ENCODE measurements at regions not wholly inside any gene's neighbourhood (a gene's known extent, or its start where the extent isn't known, plus 50 kb on each side); places are given as distances from the start of the nearest gene placed in this dataset.

DNA sequence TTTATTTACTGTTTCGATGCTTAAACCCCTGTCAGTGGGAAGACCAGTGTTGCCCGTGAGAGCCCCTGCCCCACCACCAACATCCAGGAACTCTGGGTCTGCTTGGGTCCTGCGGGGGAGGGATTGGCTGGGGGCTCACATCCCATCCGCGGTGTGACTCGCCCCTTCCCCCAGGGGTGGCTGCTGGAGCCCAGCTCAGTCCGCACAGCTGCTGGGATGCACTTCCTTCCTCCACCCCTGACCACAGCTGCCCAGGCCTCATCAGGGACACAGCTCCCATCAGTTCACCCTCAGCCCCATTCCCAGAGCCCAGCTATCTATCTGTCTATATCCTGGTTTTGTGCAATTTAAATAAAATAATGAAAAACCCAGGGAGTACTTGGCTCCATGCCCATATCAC, 54.5 kb downstream of the JAKMIP3 start:
- Histone ChIP-seq H3K79me2 (ENCODE audit: control insufficient read depth, insufficient read depth, low read length) (no peaks in the 10 kb centered on the region), H4K20me1 (ENCODE audit: control insufficient read depth, insufficient read depth, low read length, poor library complexity, severe bottlenecking) (no peaks in the 10 kb centered on the region), H2AFZ (ENCODE audit: insufficient read depth, low read depth, low read length, poor library complexity, severe bottlenecking) (no peak overlapping the region), H3K9me3 (ENCODE audit: control extremely low read depth in 1 of 3, control insufficient read depth in 2 of 3, insufficient read depth in 1 of 3, low read length in 2 of 3) (peaks cover 0 to 5% (median 0%) of the 10 kb centered on the region in 3 donors), H3K27me3 (replicated peaks in 1 of 4; ENCODE audit: control extremely low read depth in 1 of 4, control insufficient read depth in 3 of 4, insufficient read depth in 4 of 4, low read length in 3 of 4) (no peaks in the 10 kb centered on the region), H3K4me3 (ENCODE audit: control extremely low read depth in 1 of 5, extremely low read depth in 1 of 5, insufficient read depth in 1 of 5, low read depth in 2 of 5, low read length in 4 of 5) (no peak overlapping the region), H3K27ac (ENCODE audit: low read length in 2 of 2) (no peak overlapping the region), H3K4me2 (replicated peaks; ENCODE audit: low read depth, low read length, poor library complexity, severe bottlenecking) (no peak overlapping the region), H3K4me1 (ENCODE audit: control insufficient read depth in 2 of 2, insufficient read depth in 2 of 2, low read length in 2 of 2) (no peaks in the 10 kb centered on the region), H3K36me3 (replicated peaks in 1 of 2; ENCODE audit: control extremely low read depth in 1 of 2, control insufficient read depth in 1 of 2, extremely low read depth in 1 of 2, insufficient read depth in 2 of 2, low read length in 1 of 2) (no peaks in the 10 kb centered on the region), H3K9ac (ENCODE audit: low read length) (no peak overlapping the region)
- 47% methylated on average over 5 of the region's 7 CpGs for WGBS (ENCODE audit: insufficient coverage)
- H3K27me3 Mint-ChIP-seq, result no peaks in the 10 kb centered on the region
- H3K4me3 Mint-ChIP-seq, result no peak overlapping the region
- DNase-seq, result no peak
- ChIA-PET POLR2A (no interaction called here), CTCF (no interaction called here)
- no peak for ATAC-seq (ENCODE audit: low read depth)
- TF ChIP-seq, protein P1, sequence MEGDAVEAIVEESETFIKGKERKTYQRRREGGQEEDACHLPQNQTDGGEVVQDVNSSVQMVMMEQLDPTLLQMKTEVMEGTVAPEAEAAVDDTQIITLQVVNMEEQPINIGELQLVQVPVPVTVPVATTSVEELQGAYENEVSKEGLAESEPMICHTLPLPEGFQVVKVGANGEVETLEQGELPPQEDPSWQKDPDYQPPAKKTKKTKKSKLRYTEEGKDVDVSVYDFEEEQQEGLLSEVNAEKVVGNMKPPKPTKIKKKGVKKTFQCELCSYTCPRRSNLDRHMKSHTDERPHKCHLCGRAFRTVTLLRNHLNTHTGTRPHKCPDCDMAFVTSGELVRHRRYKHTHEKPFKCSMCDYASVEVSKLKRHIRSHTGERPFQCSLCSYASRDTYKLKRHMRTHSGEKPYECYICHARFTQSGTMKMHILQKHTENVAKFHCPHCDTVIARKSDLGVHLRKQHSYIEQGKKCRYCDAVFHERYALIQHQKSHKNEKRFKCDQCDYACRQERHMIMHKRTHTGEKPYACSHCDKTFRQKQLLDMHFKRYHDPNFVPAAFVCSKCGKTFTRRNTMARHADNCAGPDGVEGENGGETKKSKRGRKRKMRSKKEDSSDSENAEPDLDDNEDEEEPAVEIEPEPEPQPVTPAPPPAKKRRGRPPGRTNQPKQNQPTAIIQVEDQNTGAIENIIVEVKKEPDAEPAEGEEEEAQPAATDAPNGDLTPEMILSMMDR (IDR thresholded peaks at IDR 0.05), result no peak
- no peak for TF ChIP-seq EZH2 (IDR thresholded peaks at IDR 0.05; ENCODE audit: borderline replicate concordance, insufficient read depth, low read depth, low read length, poor library complexity, severe bottlenecking)
- intact Hi-C loops (cut with micrococcal nuclease), result no loop called here
- no peaks in the 10 kb centered on the region for H3K9me3 Mint-ChIP-seq (ENCODE audit: insufficient read depth)
- no peak overlapping the region for H3K27ac Mint-ChIP-seq
- no peaks in the 10 kb centered on the region for H3K4me1 Mint-ChIP-seq

DNA sequence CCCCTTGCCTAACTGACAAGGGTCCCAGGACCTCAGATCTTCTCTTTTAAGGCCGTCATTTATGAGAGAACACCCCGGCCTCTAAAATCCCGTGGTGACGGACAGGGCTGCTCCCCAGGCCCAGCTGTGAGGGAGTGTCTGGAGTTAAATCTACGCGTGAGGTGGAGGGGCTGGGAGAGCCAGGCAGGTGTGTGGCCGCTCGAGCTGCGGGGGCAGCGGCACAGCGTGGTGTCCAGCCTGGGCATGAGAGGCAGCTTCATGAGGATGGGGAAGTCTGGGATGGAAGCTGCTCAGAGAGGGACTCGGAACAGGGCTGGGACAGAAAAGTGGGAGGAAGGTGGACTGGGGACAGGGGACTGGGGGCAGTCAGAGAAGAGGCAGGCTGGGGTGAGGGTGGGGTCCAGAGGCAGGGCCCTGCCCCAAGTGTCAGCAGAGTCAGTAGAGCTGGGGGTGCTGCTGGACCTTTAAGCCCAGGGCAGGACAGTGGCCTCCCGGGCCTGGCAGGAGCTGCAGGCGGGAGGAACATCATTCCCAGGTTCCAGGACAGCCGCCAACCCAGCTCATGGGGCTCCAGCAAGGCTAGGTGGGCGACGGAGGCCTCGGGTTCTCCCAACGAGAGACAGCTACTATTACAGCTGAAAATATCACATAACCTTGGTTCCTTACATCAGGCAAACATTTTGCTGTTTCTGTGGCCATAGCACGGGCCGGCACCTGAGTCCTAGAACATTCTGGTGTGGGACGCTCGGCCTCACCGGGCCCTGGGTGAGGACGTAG, 55.2 kb downstream of the JAKMIP3 start:
- Histone ChIP-seq H3K36me3 (replicated peaks in 1 of 2; ENCODE audit: control extremely low read depth in 1 of 2, control insufficient read depth in 1 of 2, extremely low read depth in 1 of 2, insufficient read depth in 2 of 2, low read length in 1 of 2) (no peaks in the 10 kb centered on the region), H3K4me3 (ENCODE audit: control extremely low read depth in 1 of 5, extremely low read depth in 1 of 5, insufficient read depth in 1 of 5, low read depth in 2 of 5, low read length in 4 of 5) (no peak overlapping the region), H3K79me2 (ENCODE audit: control insufficient read depth, insufficient read depth, low read length) (no peaks in the 10 kb centered on the region), H3K27me3 (replicated peaks in 1 of 4; ENCODE audit: control extremely low read depth in 1 of 4, control insufficient read depth in 3 of 4, insufficient read depth in 4 of 4, low read length in 3 of 4) (no peaks in the 10 kb centered on the region), H3K27ac (ENCODE audit: low read length in 2 of 2) (no peak overlapping the region), H2AFZ (ENCODE audit: insufficient read depth, low read depth, low read length, poor library complexity, severe bottlenecking) (no peak overlapping the region), H4K20me1 (ENCODE audit: control insufficient read depth, insufficient read depth, low read length, poor library complexity, severe bottlenecking) (no peaks in the 10 kb centered on the region), H3K9me3 (ENCODE audit: control extremely low read depth in 1 of 3, control insufficient read depth in 2 of 3, insufficient read depth in 1 of 3, low read length in 2 of 3) (peaks cover 0 to 4% (median 0%) of the 10 kb centered on the region in 3 donors), H3K9ac (ENCODE audit: low read length) (no peak overlapping the region), H3K4me1 (ENCODE audit: control insufficient read depth in 2 of 2, insufficient read depth in 2 of 2, low read length in 2 of 2) (no peaks in the 10 kb centered on the region), H3K4me2 (replicated peaks; ENCODE audit: low read depth, low read length, poor library complexity, severe bottlenecking) (no peak overlapping the region)
- Mint-ChIP-seq H3K27ac (no peak overlapping the region), H3K9me3 (ENCODE audit: insufficient read depth) (no peaks in the 10 kb centered on the region), H3K4me3 (no peak overlapping the region), H3K27me3 (no peaks in the 10 kb centered on the region), H3K4me1 (no peaks in the 10 kb centered on the region)
- TF ChIP-seq, protein P1 (IDR thresholded peaks at IDR 0.05), result no peak
- no peak for TF ChIP-seq EZH2 (IDR thresholded peaks at IDR 0.05; ENCODE audit: borderline replicate concordance, insufficient read depth, low read depth, low read length, poor library complexity, severe bottlenecking)
- intact Hi-C loops (cut with micrococcal nuclease), result no loop called here
- ATAC-seq (ENCODE audit: low read depth) (no peak), DNase-seq (no peak)
- ChIA-PET CTCF (no interaction called here), POLR2A (no interaction called here)
- WGBS (ENCODE audit: insufficient coverage), result 87% methylated on average over 25 of the region's 25 CpGs

All from B cell (primary cell).